Globus pallidus (tissue), 1 donor: ENCODE measurements at regions not wholly inside any gene's neighbourhood (a gene's known extent, or its start where the extent isn't known, plus 50 kb on each side); places are given as distances from the start of the nearest gene placed in this dataset.
A peak's percentile ranks its signal among the peaks of the same experiment; 100 is the strongest.

ENCODE experiments used
- DNase-seq: peaks from one replicate; pipeline ENCODE4 v3.0.0-alpha.2; 2015; ENCODE audit warnings: low spot score

- DNase-seq: no peak
These were observed 115.1 kb upstream of the GPC1 start for GRCh38 chr2:240320204-240320993.

GRCh38 chr2:240322231-240322955, 113.1 kb upstream of the GPC1 start:
- no peak for DNase-seq

GRCh38 chr2:240322991-240323390, 112.5 kb upstream of the GPC1 start:
- DNase-seq: no peak

- DNase-seq: no peak
These were observed 111.7 kb upstream of the GPC1 start for GRCh38 chr2:240323601-240324291.

GRCh38 chr2:240324312-240325015, 111.0 kb upstream of the GPC1 start:
- DNase-seq: no peak

GRCh38 chr2:240325016-240326007, 110.2 kb upstream of the GPC1 start:
- DNase-seq: no peak

- no peak for DNase-seq
These were observed 109.2 kb upstream of the GPC1 start for GRCh38 chr2:240326246-240326645.

GRCh38 chr2:240326886-240327285, 108.6 kb upstream of the GPC1 start:
- no peak for DNase-seq

GRCh38 chr2:240327566-240327965, 107.9 kb upstream of the GPC1 start:
- DNase-seq: no peak

GRCh38 chr2:240328526-240328925, 106.9 kb upstream of the GPC1 start:
- DNase-seq: no peak

- no peak for DNase-seq
These were observed 106.3 kb upstream of the GPC1 start for GRCh38 chr2:240329116-240329665.

- no peak for DNase-seq
These were observed 105.7 kb upstream of the GPC1 start for GRCh38 chr2:240329778-240330177.

GRCh38 chr2:240333985-240334384, 101.5 kb upstream of the GPC1 start:
- DNase-seq: no peak

- DNase-seq: no peak
These were observed 100.4 kb upstream of the GPC1 start for GRCh38 chr2:240335061-240335460.

- no peak for DNase-seq
These were observed 98.5 kb upstream of the GPC1 start for GRCh38 chr2:240336820-240337427.

GRCh38 chr2:240338274-240338673, 97.2 kb upstream of the GPC1 start:
- DNase-seq: no peak

- peak; percentile 91 for DNase-seq
These were observed 95.8 kb upstream of the GPC1 start for GRCh38 chr2:240339411-240340360.

- no peak for DNase-seq
These were observed 95.1 kb upstream of the GPC1 start for GRCh38 chr2:240340361-240340761.

GRCh38 chr2:240341064-240341463, 94.4 kb upstream of the GPC1 start:
- no peak for DNase-seq
